GM18861 (cell line): ENCODE measurements at regions not wholly inside any gene's neighbourhood (a gene's known extent, or its start where the extent isn't known, plus 50 kb on each side); places are given as distances from the start of the nearest gene placed in this dataset.
A peak's percentile ranks its signal among the peaks of the same experiment; 100 is the strongest.
"Not testable (repeated sequence)": the region's sequence is repeated elsewhere in the genome, so short reads cannot be mapped to it uniquely, and the experiment has no call there.

ENCODE experiments used
- ATAC-seq: cut with Tn5 transposase; IDR thresholded peaks from one replicate; pipeline ENCODE4 v1.9.1; 2021; ENCODE audit not compliant: unreplicated experiment

GRCh38 chr12:74676955-74677354 is 139.3 kb downstream of the ATXN7L3B start:
- not testable (repeated sequence) for ATAC-seq

- no peak for ATAC-seq
Observed at GRCh38 chr12:74685385-74685784, 147.8 kb downstream of the ATXN7L3B start.

GRCh38 chr12:74689071-74689655 is 151.5 kb downstream of the ATXN7L3B start:
- ATAC-seq: no peak

GRCh38 chr12:74689929-74690328 is 152.3 kb downstream of the ATXN7L3B start:
- no peak for ATAC-seq

- ATAC-seq: no peak
Observed at GRCh38 chr12:74719447-74719846, 181.8 kb downstream of the ATXN7L3B start.

- peak; percentile 77 for ATAC-seq
Observed at GRCh38 chr12:74722709-74723108, 185.1 kb downstream of the ATXN7L3B start.

GRCh38 chr12:74725154-74725553 is 187.5 kb downstream of the ATXN7L3B start:
- ATAC-seq: no peak

GRCh38 chr12:74728006-74728405 is 190.4 kb downstream of the ATXN7L3B start:
- ATAC-seq: no peak

- ATAC-seq: no peak
Observed at GRCh38 chr12:74732164-74732784, 194.6 kb downstream of the ATXN7L3B start.

- ATAC-seq: no peak
Observed at GRCh38 chr12:74732826-74733225, 195.2 kb downstream of the ATXN7L3B start.

GRCh38 chr12:74741112-74741511 is 203.5 kb downstream of the ATXN7L3B start:
- no peak for ATAC-seq

GRCh38 chr12:74747305-74747704 is 209.7 kb downstream of the ATXN7L3B start:
- no peak for ATAC-seq

- ATAC-seq: no peak
Observed at GRCh38 chr12:74751441-74751840, 213.8 kb downstream of the ATXN7L3B start.

GRCh38 chr12:74752215-74752614 is 214.6 kb downstream of the ATXN7L3B start:
- no peak for ATAC-seq

- no peak for ATAC-seq
Observed at GRCh38 chr12:74770552-74770951, 232.9 kb downstream of the ATXN7L3B start.

- ATAC-seq: no peak
Observed at GRCh38 chr12:74775276-74775675, 237.6 kb downstream of the ATXN7L3B start.

GRCh38 chr12:74776378-74776777 is 238.7 kb downstream of the ATXN7L3B start:
- no peak for ATAC-seq

- no peak for ATAC-seq
Observed at GRCh38 chr12:74780182-74780849, 242.7 kb downstream of the ATXN7L3B start.

- ATAC-seq: not testable (repeated sequence)
Observed at GRCh38 chr12:74780850-74781241, 243.2 kb downstream of the ATXN7L3B start.

- no peak for ATAC-seq
Observed at GRCh38 chr12:74781991-74782485, 244.4 kb downstream of the ATXN7L3B start.

GRCh38 chr12:74790931-74791330 is 253.3 kb downstream of the ATXN7L3B start:
- ATAC-seq: no peak

- no peak for ATAC-seq
Observed at GRCh38 chr12:74791365-74791764, 253.7 kb downstream of the ATXN7L3B start.
